ENCODE measurements at regions not wholly inside any gene's neighbourhood (a gene's known extent, or its start where the extent isn't known, plus 50 kb on each side); places are given as distances from the start of the nearest gene placed in this dataset.

DNA sequence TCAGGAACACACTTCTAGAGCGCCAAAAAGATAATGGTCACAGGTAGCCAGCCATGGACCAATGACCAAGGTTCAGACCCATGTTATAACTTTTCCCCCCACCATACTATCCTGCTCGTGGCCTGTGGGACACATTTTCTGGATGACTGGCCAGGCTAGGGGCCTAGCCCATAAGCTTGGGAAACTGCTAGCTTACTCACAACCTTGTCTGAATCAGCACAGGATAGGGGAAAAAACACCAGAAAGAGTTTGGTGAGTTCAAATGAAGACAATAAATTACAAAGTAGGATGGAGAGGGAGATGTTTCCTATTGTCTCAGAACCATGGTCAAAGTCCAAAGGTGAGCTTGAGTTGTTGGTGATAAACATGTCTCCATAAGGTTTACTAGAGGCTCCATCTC lies 156.3 kb upstream of the CCDC68 start:
- TF ChIP-seq, protein P1, sequence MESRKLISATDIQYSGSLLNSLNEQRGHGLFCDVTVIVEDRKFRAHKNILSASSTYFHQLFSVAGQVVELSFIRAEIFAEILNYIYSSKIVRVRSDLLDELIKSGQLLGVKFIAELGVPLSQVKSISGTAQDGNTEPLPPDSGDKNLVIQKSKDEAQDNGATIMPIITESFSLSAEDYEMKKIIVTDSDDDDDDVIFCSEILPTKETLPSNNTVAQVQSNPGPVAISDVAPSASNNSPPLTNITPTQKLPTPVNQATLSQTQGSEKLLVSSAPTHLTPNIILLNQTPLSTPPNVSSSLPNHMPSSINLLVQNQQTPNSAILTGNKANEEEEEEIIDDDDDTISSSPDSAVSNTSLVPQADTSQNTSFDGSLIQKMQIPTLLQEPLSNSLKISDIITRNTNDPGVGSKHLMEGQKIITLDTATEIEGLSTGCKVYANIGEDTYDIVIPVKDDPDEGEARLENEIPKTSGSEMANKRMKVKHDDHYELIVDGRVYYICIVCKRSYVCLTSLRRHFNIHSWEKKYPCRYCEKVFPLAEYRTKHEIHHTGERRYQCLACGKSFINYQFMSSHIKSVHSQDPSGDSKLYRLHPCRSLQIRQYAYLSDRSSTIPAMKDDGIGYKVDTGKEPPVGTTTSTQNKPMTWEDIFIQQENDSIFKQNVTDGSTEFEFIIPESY (IDR thresholded peaks at IDR 0.05; ENCODE audit: extremely low read depth, insufficient replicate concordance, low read length): no peak
- TF ChIP-seq ELF1 (IDR thresholded peaks at IDR 0.05; ENCODE audit: borderline replicate concordance, low read depth) (no peak), SIN3A (IDR thresholded peaks at IDR 0.05; ENCODE audit: low read depth) (no peak), REST (IDR thresholded peaks at IDR 0.05; ENCODE audit: low read depth) (no peak), POLR2A (IDR thresholded peaks at IDR 0.05; ENCODE audit: borderline replicate concordance, extremely low read depth, insufficient read depth, insufficient read length) (no peak), ZFX (IDR thresholded peaks at IDR 0.05) (no peak), EGR1 (IDR thresholded peaks at IDR 0.05; ENCODE audit: low read depth) (no peak), MAX (IDR thresholded peaks at IDR 0.05) (no peak), EZH2phosphoT487 (IDR thresholded peaks at IDR 0.05; ENCODE audit: borderline replicate concordance) (no peak), JUND (IDR thresholded peaks at IDR 0.05) (no peak), YY1 (IDR thresholded peaks at IDR 0.05; ENCODE audit: extremely low read depth, insufficient replicate concordance, low read depth, low read length) (no peak), ATF3 (IDR thresholded peaks at IDR 0.05) (no peak), CEBPB (IDR thresholded peaks at IDR 0.05; ENCODE audit: low read depth) (no peak)
- H3K4me1 ChIP-seq (ENCODE audit: control insufficient read depth in 1 of 2, insufficient read depth in 2 of 2, low read length in 2 of 2): no peaks in the 10 kb centered on the region
- no peaks in the 10 kb centered on the region for H3K9me2 ChIP-seq (ENCODE audit: insufficient read depth)
- H2AFZ ChIP-seq (ENCODE audit: low read depth, low read length, poor library complexity, severe bottlenecking): no peak overlapping the region
- no peaks in the 10 kb centered on the region for H4K20me1 ChIP-seq (ENCODE audit: insufficient read depth)
- DNase-seq (ENCODE audit: low read depth, low spot score) (no peak), ATAC-seq (no peak)
- 0 out of 2 replicates have a peak, but pooled peaks cover 4% of the 10 kb centered on the region for H3K27me3 ChIP-seq (ENCODE audit: insufficient read depth, low read length)
- POLR2A ChIA-PET: no interaction called here
- no peak overlapping the region for H3K27ac ChIP-seq (ENCODE audit: low read depth, low read length)
- no peak overlapping the region for H3K9ac ChIP-seq (ENCODE audit: low read length)
- H3K36me3 ChIP-seq (ENCODE audit: control insufficient read depth in 1 of 2, insufficient read depth in 2 of 2, low read length in 2 of 2): no peaks in the 10 kb centered on the region
- H3K4me3 ChIP-seq (replicated peaks in 1 of 2; ENCODE audit: low read depth in 1 of 2, low read length in 2 of 2): no peak overlapping the region
- no peaks in the 10 kb centered on the region for H3K79me2 ChIP-seq (ENCODE audit: insufficient read depth, low read length)
- CTCF ChIA-PET: no interaction called here
- no peaks in the 10 kb centered on the region for H3K9me3 ChIP-seq (ENCODE audit: control insufficient read depth in 1 of 2, insufficient read depth in 1 of 2, low read depth in 1 of 2, low read length in 2 of 2)
- H3K4me2 ChIP-seq (ENCODE audit: low read length): no peak overlapping the region
- BruUV-seq (replicated peaks): no TSS peak
- intact Hi-C loops (cut with micrococcal nuclease): no loop called here
- RAD21 ChIA-PET (ENCODE audit: low non-redundant PET in 1 of 2, low total read pairs in 2 of 2, uncharacterized antibody in 2 of 2, unreplicated experiment in 2 of 2): no interaction called here

Data from HCT116 (cell line).